ENCODE measurements at regions not wholly inside any gene's neighbourhood (a gene's known extent, or its start where the extent isn't known, plus 50 kb on each side); places are given as distances from the start of the nearest gene placed in this dataset.

- Histone ChIP-seq H3K9me3 (no peaks in the 10 kb centered on the region), H3K4me3 (no peak overlapping the region), H3K36me3 (no peaks in the 10 kb centered on the region), H3K4me1 (no peaks in the 10 kb centered on the region), H3K27ac (no peak overlapping the region), H3K27me3 (no peaks in the 10 kb centered on the region)
- TF ChIP-seq CTCF (IDR thresholded peaks at IDR 0.05) (no peak), POLR2AphosphoS5 (IDR thresholded peaks at IDR 0.05) (no peak), POLR2A (IDR thresholded peaks at IDR 0.05) (no peak), EP300 (IDR thresholded peaks at IDR 0.05) (no peak)
- WGBS: 74% methylated on average over 3 of the region's 3 CpGs
- DNase-seq (ENCODE audit: low spot score in 2 of 2): no peak
Measured at GRCh38 chr2:136490100-136490499, 275.2 kb upstream of the THSD7B start.

DNA sequence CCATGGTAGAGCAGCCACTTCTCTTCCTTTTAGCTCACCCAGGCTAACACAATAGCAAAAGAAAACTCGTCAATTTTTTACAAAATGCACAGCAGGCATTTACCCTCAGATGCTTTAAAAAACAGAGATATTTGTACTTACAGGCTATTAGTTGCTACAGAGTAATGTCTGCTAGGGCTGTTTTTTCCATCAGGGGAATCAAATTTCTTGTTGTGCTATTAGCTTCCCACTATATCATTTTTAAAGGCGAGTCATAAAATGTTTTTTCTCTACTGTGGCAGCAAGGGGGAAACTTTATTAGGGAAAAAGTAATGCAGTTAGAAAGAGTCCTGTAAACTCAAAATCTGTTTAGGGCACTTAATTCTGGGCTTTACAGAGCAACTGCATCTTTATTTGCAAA is 277.9 kb upstream of the THSD7B start:
- TF ChIP-seq POLR2A (IDR thresholded peaks at IDR 0.05) (no peak), EP300 (IDR thresholded peaks at IDR 0.05) (no peak), CTCF (IDR thresholded peaks at IDR 0.05) (no peak), POLR2AphosphoS5 (IDR thresholded peaks at IDR 0.05) (no peak)

DNA sequence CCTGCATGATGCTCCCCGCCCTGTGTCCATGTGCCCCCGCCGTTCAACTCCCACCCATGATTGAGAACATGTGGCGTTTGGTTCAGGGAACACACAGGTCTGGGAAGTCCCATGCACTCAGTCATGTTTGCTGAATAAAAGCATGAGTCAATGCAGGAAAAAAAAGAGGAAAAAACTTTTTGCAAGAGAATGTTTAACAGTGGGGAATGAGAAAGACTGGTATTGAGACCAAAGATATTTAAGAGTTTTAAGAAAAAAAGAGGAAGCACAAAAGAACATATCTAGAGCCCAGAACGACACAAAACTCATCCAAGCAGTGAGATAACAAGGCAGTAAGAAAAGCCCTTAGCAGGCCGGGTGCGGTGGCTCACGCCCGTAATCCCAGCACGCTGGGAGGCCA is 279.2 kb upstream of the THSD7B start:
- Histone ChIP-seq H3K27ac (no peak overlapping the region), H3K36me3 (no peaks in the 10 kb centered on the region), H3K9me3 (no peaks in the 10 kb centered on the region), H3K4me3 (no peak overlapping the region), H3K27me3 (no peaks in the 10 kb centered on the region), H3K4me1 (no peaks in the 10 kb centered on the region)
- DNase-seq (ENCODE audit: low spot score in 2 of 2): no peak
- WGBS: 88% methylated on average over 10 of the region's 10 CpGs
- TF ChIP-seq EP300 (IDR thresholded peaks at IDR 0.05) (no peak), CTCF (IDR thresholded peaks at IDR 0.05) (no peak), POLR2A (IDR thresholded peaks at IDR 0.05) (no peak), POLR2AphosphoS5 (IDR thresholded peaks at IDR 0.05) (no peak)

More for the DNA sequence above, 277.9 kb upstream of the THSD7B start:
- H3K36me3 ChIP-seq: no peaks in the 10 kb centered on the region
- no peak for DNase-seq (ENCODE audit: low spot score in 2 of 2)
- 70% methylated on average over 2 of the region's 2 CpGs for whole genome bisulfite sequencing
- H3K27me3 ChIP-seq: no peaks in the 10 kb centered on the region
- H3K27ac ChIP-seq: no peak overlapping the region
- H3K4me1 ChIP-seq: no peaks in the 10 kb centered on the region
- no peak overlapping the region for H3K4me3 ChIP-seq
- H3K9me3 ChIP-seq: no peaks in the 10 kb centered on the region

DNA sequence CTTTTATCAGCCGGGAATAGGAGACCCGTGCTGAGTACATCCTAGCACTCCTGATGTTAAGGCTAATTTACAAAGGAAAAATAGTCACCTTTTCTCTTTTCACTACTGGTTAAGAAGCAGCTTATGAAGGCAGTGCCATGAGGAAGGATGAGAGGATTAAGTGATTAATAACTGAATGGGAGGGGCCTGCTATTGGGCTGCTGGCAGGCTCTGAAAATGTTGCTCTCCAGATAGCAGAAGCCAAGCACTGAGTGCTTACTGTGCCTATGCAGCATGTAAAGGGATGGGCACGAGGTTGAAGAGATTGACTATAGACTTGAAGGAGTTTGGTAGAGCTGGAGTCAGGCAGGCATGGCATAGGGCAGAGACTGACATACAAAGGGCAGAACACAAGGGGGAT is 282.4 kb upstream of the THSD7B start:
- Histone ChIP-seq H3K4me1 (no peaks in the 10 kb centered on the region), H3K27ac (no peak overlapping the region), H3K4me3 (no peak overlapping the region), H3K9me3 (peaks cover 3% of the 10 kb centered on the region), H3K27me3 (no peaks in the 10 kb centered on the region), H3K36me3 (no peaks in the 10 kb centered on the region)
- no peak for TF ChIP-seq CTCF (IDR thresholded peaks at IDR 0.05)
- TF ChIP-seq EP300 (IDR thresholded peaks at IDR 0.05): no peak
- 80% methylated on average over 3 of the region's 3 CpGs for WGBS
- DNase-seq (ENCODE audit: low spot score in 2 of 2): no peak

DNA sequence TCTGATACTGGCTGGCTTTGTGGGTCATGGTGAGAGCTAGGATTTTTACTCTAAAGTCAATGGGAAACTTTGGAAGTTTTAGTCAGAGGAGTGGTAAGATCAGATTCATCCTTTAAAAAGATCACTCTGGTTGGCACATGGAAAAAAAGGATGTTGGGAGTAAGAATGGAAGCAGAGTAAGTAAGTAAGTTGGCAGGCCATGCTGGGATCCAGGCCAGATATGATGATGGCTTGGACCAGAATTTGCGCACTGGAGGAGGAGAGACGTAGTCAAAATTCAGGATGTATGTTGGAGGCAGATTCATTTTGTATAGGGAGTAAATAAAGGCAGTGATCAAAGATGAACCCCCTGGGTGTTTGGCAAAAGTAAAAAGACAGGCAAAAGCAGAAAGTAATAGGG is 283.3 kb upstream of the THSD7B start:
- no peaks in the 10 kb centered on the region for H3K4me1 ChIP-seq
- DNase-seq (ENCODE audit: low spot score in 2 of 2): no peak
- peaks cover 3% of the 10 kb centered on the region for H3K9me3 ChIP-seq
- H3K27ac ChIP-seq: no peak overlapping the region
- WGBS: 66% methylated on average over 2 of the region's 2 CpGs
- no peaks in the 10 kb centered on the region for H3K27me3 ChIP-seq
- no peak for TF ChIP-seq EP300 (IDR thresholded peaks at IDR 0.05)
- TF ChIP-seq POLR2AphosphoS5 (IDR thresholded peaks at IDR 0.05): no peak
- TF ChIP-seq CTCF (IDR thresholded peaks at IDR 0.05): no peak
- TF ChIP-seq POLR2A (IDR thresholded peaks at IDR 0.05): no peak
- H3K36me3 ChIP-seq: no peaks in the 10 kb centered on the region
- no peak overlapping the region for H3K4me3 ChIP-seq
